GM13977 (cell line): ENCODE measurements at regions not wholly inside any gene's neighbourhood (a gene's known extent, or its start where the extent isn't known, plus 50 kb on each side); places are given as distances from the start of the nearest gene placed in this dataset.

ENCODE experiments used
- DNase-seq: peaks from one replicate; pipeline ENCODE4 v3.0.0; 2012; ENCODE audit warnings: low spot score
- in situ Hi-C: fragments of 300-500 bp; cut with MboI; formaldehyde crosslinking; loops from one replicate; pipeline ENCODE4 v1.12.0; 2022; ENCODE audit warnings: low sequenced_read_pairs, low pct_unique_long_range_greater_than_20kb, mixed read lengths, inconsistent platforms; ENCODE audit not compliant: unreplicated experiment
- TF ChIP-seq, protein P1 (sequence below): IDR thresholded peaks from 2 replicates; pipeline ENCODE4 v1.5.1; 2012; ENCODE audit warnings: mild to moderate bottlenecking, control low read depth; ENCODE audit not compliant: insufficient read depth; ENCODE audit errors: extremely low read depth, missing control alignments

DNA sequence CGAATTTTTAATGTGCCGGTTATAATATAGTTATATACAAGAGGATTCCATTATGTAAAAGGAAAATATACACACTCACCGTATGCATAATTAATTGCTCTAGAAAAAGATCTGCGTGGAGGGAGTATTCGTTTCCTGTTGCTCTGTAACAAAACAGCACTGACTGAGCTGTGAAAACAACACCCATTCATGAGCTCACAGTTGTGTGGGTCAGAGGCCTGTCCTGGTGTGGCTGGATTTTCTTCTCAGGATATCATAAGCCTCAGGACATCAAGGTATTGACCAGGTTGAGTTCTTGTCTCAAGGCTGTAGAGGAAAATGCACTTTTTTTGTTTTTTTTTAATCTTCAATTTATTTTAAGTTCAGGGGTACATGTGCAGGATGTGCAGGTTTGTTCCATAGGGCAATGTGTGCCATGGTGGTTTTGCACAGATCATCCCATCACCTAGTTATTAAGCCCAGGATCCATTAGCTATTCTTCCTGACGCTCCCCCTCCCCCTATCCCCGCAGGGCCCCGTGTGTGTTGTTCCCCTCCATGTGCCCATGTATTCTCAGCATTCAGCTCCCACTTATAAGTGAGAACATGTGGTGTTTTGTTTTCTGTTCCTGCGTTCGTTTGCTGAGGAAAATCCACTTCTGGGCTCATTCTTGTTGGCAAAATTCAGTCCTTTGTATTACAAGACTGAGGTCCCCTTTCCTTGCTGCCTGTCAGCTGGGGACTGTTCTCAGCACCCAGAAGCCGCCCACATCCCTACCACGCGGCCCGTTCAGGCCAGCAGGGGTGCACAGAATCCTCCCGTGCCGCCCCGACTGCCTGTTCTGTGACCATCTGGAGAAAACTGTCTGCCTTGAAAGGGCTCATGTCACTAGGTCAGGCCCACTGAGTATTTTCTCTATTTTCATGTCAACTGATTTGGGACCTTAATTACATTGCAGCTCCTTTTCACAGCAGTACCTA, 87.4 kb upstream of the ERRFI1 start:
- no peak for DNase-seq
- in situ Hi-C loops, result no loop called here
- TF ChIP-seq, protein P1, sequence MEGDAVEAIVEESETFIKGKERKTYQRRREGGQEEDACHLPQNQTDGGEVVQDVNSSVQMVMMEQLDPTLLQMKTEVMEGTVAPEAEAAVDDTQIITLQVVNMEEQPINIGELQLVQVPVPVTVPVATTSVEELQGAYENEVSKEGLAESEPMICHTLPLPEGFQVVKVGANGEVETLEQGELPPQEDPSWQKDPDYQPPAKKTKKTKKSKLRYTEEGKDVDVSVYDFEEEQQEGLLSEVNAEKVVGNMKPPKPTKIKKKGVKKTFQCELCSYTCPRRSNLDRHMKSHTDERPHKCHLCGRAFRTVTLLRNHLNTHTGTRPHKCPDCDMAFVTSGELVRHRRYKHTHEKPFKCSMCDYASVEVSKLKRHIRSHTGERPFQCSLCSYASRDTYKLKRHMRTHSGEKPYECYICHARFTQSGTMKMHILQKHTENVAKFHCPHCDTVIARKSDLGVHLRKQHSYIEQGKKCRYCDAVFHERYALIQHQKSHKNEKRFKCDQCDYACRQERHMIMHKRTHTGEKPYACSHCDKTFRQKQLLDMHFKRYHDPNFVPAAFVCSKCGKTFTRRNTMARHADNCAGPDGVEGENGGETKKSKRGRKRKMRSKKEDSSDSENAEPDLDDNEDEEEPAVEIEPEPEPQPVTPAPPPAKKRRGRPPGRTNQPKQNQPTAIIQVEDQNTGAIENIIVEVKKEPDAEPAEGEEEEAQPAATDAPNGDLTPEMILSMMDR, result no peak

- DNase-seq, result no peak
- in situ Hi-C loops, result no loop called here
- TF ChIP-seq, protein P1, result no peak
Observed at GRCh38 chr1:8112611-8113261, 86.6 kb upstream of the ERRFI1 start.

GRCh38 chr1:8111560-8111959, 85.5 kb upstream of the ERRFI1 start:
- in situ Hi-C loops, result no loop called here
- TF ChIP-seq, protein P1, result no peak
- DNase-seq, result no peak

- TF ChIP-seq, protein P1, result no peak
- DNase-seq, result no peak
- in situ Hi-C loops, result no loop called here
Observed at GRCh38 chr1:8109216-8109615, 83.1 kb upstream of the ERRFI1 start.

- DNase-seq, result no peak
- TF ChIP-seq, protein P1, result no peak
- in situ Hi-C loops, result no loop called here
Observed at GRCh38 chr1:8107897-8108296, 81.8 kb upstream of the ERRFI1 start.

DNA sequence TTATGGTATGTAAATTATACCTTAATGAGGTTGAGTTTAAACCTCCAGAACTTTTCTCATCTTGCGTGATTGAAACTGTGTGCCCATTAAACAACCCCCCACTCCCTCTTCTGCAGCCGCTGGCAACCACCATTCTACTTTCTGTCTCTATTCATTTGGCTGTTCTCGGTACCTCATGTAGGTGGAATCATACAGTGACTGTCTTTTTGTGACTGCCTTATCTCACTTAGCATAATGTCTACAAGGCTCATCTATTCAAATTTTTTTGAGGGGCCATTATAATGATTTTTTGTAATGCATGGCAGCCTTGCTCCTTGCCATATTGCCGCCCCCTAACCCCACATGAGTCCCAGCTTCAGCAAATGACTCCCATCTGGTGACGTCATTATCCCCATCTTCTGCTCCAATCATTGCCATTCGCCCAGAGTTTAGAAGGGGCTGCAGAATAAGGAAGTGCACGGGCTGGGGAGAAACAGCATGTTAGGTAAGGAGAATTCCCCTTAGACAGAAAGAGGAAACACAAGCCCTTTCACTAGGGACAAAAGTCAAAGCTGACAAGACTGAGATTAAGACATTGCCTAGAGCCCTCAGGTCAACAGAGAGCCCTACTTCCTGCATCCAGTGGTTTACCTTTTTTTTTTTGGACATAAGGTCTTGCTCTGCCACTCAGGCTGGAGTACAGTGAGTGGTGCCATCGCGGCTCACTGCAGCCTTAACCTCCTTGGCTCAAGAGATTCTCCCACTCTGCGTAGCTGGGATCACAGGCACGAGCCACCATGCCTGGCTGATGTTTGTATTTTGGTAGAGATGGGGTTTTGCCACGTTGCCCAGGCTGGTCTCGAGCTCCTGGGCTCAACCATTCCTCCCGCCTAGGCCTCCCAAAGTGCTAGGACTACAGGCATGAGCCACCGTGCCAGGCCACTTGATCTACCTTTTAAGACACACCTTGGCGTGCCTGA, 78.4 kb upstream of the ERRFI1 start:
- in situ Hi-C loops, result no loop called here
- TF ChIP-seq, protein P1, result no peak
- DNase-seq, result peak; percentile 34
